H1 (cell line): ENCODE measurements at regions not wholly inside any gene's neighbourhood (a gene's known extent, or its start where the extent isn't known, plus 50 kb on each side); places are given as distances from the start of the nearest gene placed in this dataset.
"Not testable (repeated sequence)": the region's sequence is repeated elsewhere in the genome, so short reads cannot be mapped to it uniquely, and the experiment has no call there.

Experiments used
- CTCF ChIA-PET: fragments of 300-600 bp; sonication (Branson Sonifier 250); formaldehyde crosslinking; loops from one replicate; lab custom pipeline; 2021; ENCODE audit not compliant: partially characterized antibody; lab: Charles Lee
- POLR2A ChIA-PET: fragments of 300-600 bp; sonication (Branson Sonifier 250); formaldehyde crosslinking; loops from one replicate; lab custom pipeline; 2021; ENCODE audit warnings: inconsistent platforms; ENCODE audit not compliant: partially characterized antibody; lab: Charles Lee
- DNase-seq, 2 experiments: peaks; one replicate each; pipeline versions ENCODE4 v3.0.0 to v3.0.0-alpha.2; 2010 to 2022; ENCODE audit warnings: low spot score in 2 of 2, low read depth in 1 of 2, mixed read lengths in 1 of 2
- FAIRE-seq: peaks from 2 replicates; lab custom pipeline; 2011; peaks lifted over from hg19 to GRCh38; lab: Jason Lieb, UNC
- H2AFZ ChIP-seq: 2 replicates; pipeline ENCODE4 v1.8.1; 2012; ENCODE audit warnings: low read length, inconsistent platforms
- H2AK5ac ChIP-seq: 2 replicates; pipeline ENCODE4 v1.6.1; 2013; ENCODE audit warnings: low read depth, low read length
- H2BK120ac ChIP-seq: replicated peaks from 2 replicates; pipeline ENCODE3; 2013; ENCODE audit warnings: low read depth, low read length, inconsistent platforms
- H2BK12ac ChIP-seq: 2 replicates; pipeline ENCODE4 v1.6.1; 2013; ENCODE audit warnings: low read depth, low read length
- H2BK15ac ChIP-seq: 2 replicates; pipeline ENCODE4 v1.6.1; 2013; ENCODE audit warnings: low read length
- H2BK20ac ChIP-seq: 2 replicates; pipeline ENCODE4 v1.6.1; 2013; ENCODE audit warnings: low read length
- H2BK5ac ChIP-seq: 2 replicates; pipeline ENCODE4 v1.6.1; 2013; ENCODE audit warnings: low read depth, low read length
- H3K14ac ChIP-seq: 2 replicates; pipeline ENCODE4 v1.6.1; 2013; ENCODE audit warnings: inconsistent platforms; ENCODE audit not compliant: insufficient read length
- H3K18ac ChIP-seq: 2 replicates; pipeline ENCODE4 v1.6.1; 2013; ENCODE audit warnings: low read length; ENCODE audit errors: extremely low read depth
- H3K23ac ChIP-seq: 2 replicates; pipeline ENCODE4 v1.6.1; 2013; ENCODE audit warnings: inconsistent platforms; ENCODE audit not compliant: insufficient read length
- H3K23me2 ChIP-seq: 2 replicates; pipeline ENCODE4 v1.6.1; 2013; ENCODE audit warnings: low read depth, low read length
- H3K27ac ChIP-seq: 2 replicates; pipeline ENCODE4 v1.6.1; 2011; ENCODE audit warnings: low read depth, low read length, inconsistent platforms
- H3K27me3 ChIP-seq, 4 experiments: replicated peaks in 1 of 4; 1 replicate in 1 of 4; 2 replicates in 3 of 4; pipeline versions ENCODE4 v1.6.1 to v1.8.1; 2011 to 2013; ENCODE audit warnings: low read length in 3 of 4, mild to moderate bottlenecking in 3 of 4, inconsistent platforms in 2 of 4, mixed read lengths in 2 of 4, moderate library complexity in 1 of 4; ENCODE audit not compliant: control insufficient read depth in 3 of 4, insufficient read depth in 3 of 4; ENCODE audit errors: extremely low read depth in 1 of 4
- H3K36me3 ChIP-seq, 4 experiments: 2 replicates each; pipeline versions ENCODE4 v1.6.1 to v1.8.1; 2011 to 2013; ENCODE audit warnings: mild to moderate bottlenecking in 4 of 4, low read length in 3 of 4, moderate library complexity in 2 of 4, control low read depth in 1 of 4, inconsistent platforms in 1 of 4; ENCODE audit not compliant: insufficient read depth in 4 of 4, control insufficient read depth in 2 of 4
- H3K4ac ChIP-seq: replicated peaks from 2 replicates; pipeline ENCODE3; 2013; ENCODE audit warnings: low read length, low read depth, mixed read lengths, inconsistent platforms; ENCODE audit not compliant: insufficient read length
- H3K4me1 ChIP-seq, 4 experiments: replicated peaks in 1 of 4; 1 replicate in 1 of 4; 2 replicates in 3 of 4; pipeline versions ENCODE4 v1.6.1 to v1.8.1; 2011 to 2013; ENCODE audit warnings: low read length in 3 of 4, inconsistent platforms in 2 of 4, mixed read lengths in 1 of 4; ENCODE audit not compliant: insufficient read depth in 4 of 4, control insufficient read depth in 3 of 4
- H3K4me2 ChIP-seq, 2 experiments: 2 replicates each; pipeline versions ENCODE4 v1.6.1 to v1.8.1; 2011 to 2013; ENCODE audit warnings: low read depth in 2 of 2, low read length in 2 of 2, control low read depth in 1 of 2, inconsistent platforms in 1 of 2, mild to moderate bottlenecking in 1 of 2; ENCODE audit not compliant: insufficient read depth in 1 of 2
- H3K4me3 ChIP-seq, 4 experiments: fragments of 200-600, 300-600 bp in 1 of 4; sonication (generic), shearing (Covaris generic), sonication (Bioruptor Twin) in 1 of 4; 2 replicates each; pipeline versions ENCODE4 v1.5.1 to v1.8.1; 2011 to 2016; ENCODE audit warnings: low read length in 4 of 4, low read depth in 3 of 4, control low read depth in 2 of 4, inconsistent platforms in 2 of 4, mild to moderate bottlenecking in 2 of 4, mixed read lengths in 1 of 4, moderate library complexity in 1 of 4; ENCODE audit not compliant: insufficient read depth in 2 of 4; ENCODE audit errors: extremely low read depth in 1 of 4
- H3K56ac ChIP-seq: replicated peaks from 2 replicates; pipeline ENCODE3; 2013; ENCODE audit warnings: low read depth, mild to moderate bottlenecking, mixed read lengths, low read length, inconsistent platforms; ENCODE audit not compliant: insufficient read length
- H3K79me1 ChIP-seq: 2 replicates; pipeline ENCODE4 v1.6.1; 2013; ENCODE audit warnings: low read depth, low read length, control low read depth
- H3K79me2 ChIP-seq, 2 experiments: 2 replicates each; pipeline versions ENCODE4 v1.6.1 to v1.8.1; 2012 to 2013; ENCODE audit warnings: low read length in 2 of 2, mild to moderate bottlenecking in 2 of 2, inconsistent platforms in 1 of 2; ENCODE audit not compliant: insufficient read depth in 2 of 2, control insufficient read depth in 1 of 2
- H3K9ac ChIP-seq, 4 experiments: replicated peaks in 1 of 4; 1 replicate in 1 of 4; 2 replicates in 3 of 4; pipeline versions ENCODE4 v1.6.1 to v1.8.1; 2011 to 2013; ENCODE audit warnings: low read depth in 3 of 4, low read length in 3 of 4, control low read depth in 2 of 4, mild to moderate bottlenecking in 2 of 4, moderate library complexity in 2 of 4, inconsistent platforms in 1 of 4; ENCODE audit errors: extremely low read depth in 1 of 4
- H3K9me3 ChIP-seq, 2 experiments: 2 replicates each; pipeline versions ENCODE4 v1.6.1 to v1.8.1; 2012 to 2013; ENCODE audit warnings: mild to moderate bottlenecking in 2 of 2, moderate library complexity in 2 of 2, control low read depth in 1 of 2, inconsistent platforms in 1 of 2, low read depth in 1 of 2, low read length in 1 of 2, mixed read lengths in 1 of 2; ENCODE audit not compliant: insufficient read depth in 2 of 2
- H4K20me1 ChIP-seq, 2 experiments: replicated peaks in 1 of 2; 2 replicates each; pipeline versions ENCODE3 to v1.8.1; 2011 to 2013; ENCODE audit warnings: inconsistent platforms in 2 of 2, low read length in 2 of 2, mild to moderate bottlenecking in 1 of 2; ENCODE audit not compliant: insufficient read depth in 2 of 2, control insufficient read depth in 1 of 2
- H4K5ac ChIP-seq: 2 replicates; pipeline ENCODE4 v1.6.1; 2013; ENCODE audit warnings: low read length, low read depth, mixed read lengths, inconsistent platforms; ENCODE audit not compliant: insufficient read length
- H4K8ac ChIP-seq: 2 replicates; pipeline ENCODE4 v1.8.0; 2013; ENCODE audit warnings: mild to moderate bottlenecking, moderate library complexity, low read length, inconsistent platforms; ENCODE audit not compliant: insufficient read depth; ENCODE audit errors: extremely low read depth
- H4K91ac ChIP-seq: replicated peaks from 2 replicates; pipeline ENCODE3; 2013; ENCODE audit warnings: low read length, mixed read lengths, inconsistent platforms; ENCODE audit not compliant: insufficient read length
- WGBS, 2 experiments: shearing (Covaris generic) in 1 of 2; methylation state at CpG; one replicate each; pipeline versions ENCODE4 v1.1.6 to v1.1.7; 2013 to 2015; ENCODE audit warnings: low lambda C conversion rate in 2 of 2, mixed read lengths in 2 of 2, inconsistent platforms in 1 of 2, low coverage in 1 of 2, missing lambda C conversion rate in 1 of 2; ENCODE audit not compliant: insufficient replicate concordance in 2 of 2, insufficient coverage in 1 of 2, insufficient read length in 1 of 2; ENCODE audit errors: extremely low coverage in 1 of 2, missing lambda C conversion rate in 1 of 2; 5-methylcytosine and 5-hydroxymethylcytosine counted together

DNA sequence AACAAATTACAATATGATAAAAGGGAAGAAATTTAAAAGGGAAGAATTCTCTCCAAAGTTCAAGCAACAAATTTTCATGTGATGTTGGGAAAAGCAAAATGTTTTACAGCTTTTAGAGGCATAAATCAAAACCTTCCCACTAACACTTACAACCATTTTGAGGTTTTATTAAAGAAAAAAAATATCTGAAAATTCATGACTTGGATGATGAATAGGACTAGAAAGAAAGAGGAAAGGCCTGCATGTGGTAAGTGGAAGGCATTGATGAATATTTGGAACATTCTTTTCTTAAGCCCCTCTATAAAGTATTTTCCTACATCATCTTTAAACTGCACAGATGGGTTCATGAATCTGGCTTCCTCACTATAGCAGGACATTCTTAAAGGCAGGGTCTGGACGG, 560.6 kb downstream of the TTLL7 start:
- H3K4me1 ChIP-seq, H3K23me2 ChIP-seq, H3K4me3 ChIP-seq, FAIRE-seq, H4K20me1 ChIP-seq, H2AFZ ChIP-seq, H3K79me2 ChIP-seq, H3K18ac ChIP-seq, H4K91ac ChIP-seq, H3K9me3 ChIP-seq, H3K36me3 ChIP-seq, H3K79me1 ChIP-seq, POLR2A ChIA-PET, H3K56ac ChIP-seq, H3K23ac ChIP-seq, H3K4ac ChIP-seq, H2BK120ac ChIP-seq, H2BK15ac ChIP-seq, CTCF ChIA-PET, H3K27me3 ChIP-seq, H3K9ac ChIP-seq, H4K8ac ChIP-seq, H3K27ac ChIP-seq, H2BK20ac ChIP-seq, DNase-seq, H3K4me2 ChIP-seq, H2BK12ac ChIP-seq, H2AK5ac ChIP-seq, H2BK5ac ChIP-seq, H4K5ac ChIP-seq, H3K14ac ChIP-seq: not testable (repeated sequence)
- WGBS, 2 experiments, result 100% methylated on average over 1 of the region's 1 CpG; no CpG with 5 or more reads in 1 of the 2 experiments

DNA sequence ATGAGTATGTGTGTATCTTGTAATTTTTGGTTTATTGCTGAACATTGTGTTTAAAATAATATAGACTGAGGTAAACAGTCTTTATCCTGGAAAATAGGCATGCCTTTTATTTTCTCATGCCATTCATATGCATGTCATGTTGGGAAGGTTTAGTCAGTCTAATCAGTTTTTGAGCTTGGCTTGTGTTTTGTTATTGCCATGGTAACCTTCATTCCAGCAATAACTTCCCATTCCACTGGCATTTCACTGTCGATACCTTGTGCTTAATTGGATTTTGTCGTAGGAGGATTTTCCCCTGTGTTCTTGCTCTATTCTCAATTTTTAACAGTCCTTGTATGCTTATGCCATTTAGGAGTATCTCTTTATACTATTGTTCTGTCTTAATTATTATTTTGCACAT, 563.6 kb downstream of the TTLL7 start:
- H3K18ac ChIP-seq, H3K27ac ChIP-seq, H3K79me2 ChIP-seq, H3K9ac ChIP-seq, POLR2A ChIA-PET, H2BK12ac ChIP-seq, H3K23ac ChIP-seq, H2BK5ac ChIP-seq, H2BK20ac ChIP-seq, H2BK120ac ChIP-seq, DNase-seq, H3K27me3 ChIP-seq, H3K4ac ChIP-seq, H3K4me3 ChIP-seq, FAIRE-seq, H3K23me2 ChIP-seq, H4K20me1 ChIP-seq, H3K14ac ChIP-seq, H2AFZ ChIP-seq, H4K8ac ChIP-seq, H3K79me1 ChIP-seq, H3K36me3 ChIP-seq, H4K91ac ChIP-seq, H3K4me1 ChIP-seq, H3K9me3 ChIP-seq, H4K5ac ChIP-seq, H2AK5ac ChIP-seq, H3K4me2 ChIP-seq, H2BK15ac ChIP-seq, CTCF ChIA-PET, H3K56ac ChIP-seq: not testable (repeated sequence)
- 100% methylated on average over 2 of the region's 2 CpGs; no CpG with 5 or more reads in 1 of the 2 experiments for WGBS, 2 experiments
